ENCODE measurements at regions not wholly inside any gene's neighbourhood (a gene's known extent, or its start where the extent isn't known, plus 50 kb on each side); places are given as distances from the start of the nearest gene placed in this dataset.

DNA sequence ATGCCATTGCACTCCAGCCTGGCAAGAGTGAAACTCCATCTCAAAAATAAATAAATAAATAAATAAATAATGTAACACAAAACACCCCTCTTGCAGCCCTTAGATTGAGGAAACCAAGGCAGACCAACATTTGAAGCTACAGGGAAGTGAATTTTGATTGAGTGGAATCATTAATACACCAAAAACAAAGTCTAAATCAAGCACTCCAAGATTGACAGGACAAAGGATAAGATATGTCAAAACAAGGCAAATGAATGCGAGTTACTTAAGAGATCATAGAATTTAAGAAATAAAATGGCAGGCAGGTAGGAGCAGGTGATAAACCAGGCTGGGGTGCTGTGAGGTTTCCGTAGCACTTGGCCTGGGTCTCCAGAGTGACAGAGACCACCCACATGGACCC is 54.9 kb upstream of the RAB12 start:
- CTCF ChIA-PET = no interaction called here
- POLR2A ChIA-PET = no interaction called here
- DNase-seq (ENCODE audit: low read depth, low spot score) = no peak
- TF ChIP-seq CTCF (IDR thresholded peaks at IDR 0.05; ENCODE audit: insufficient read depth, low read length, missing control alignments) = no peak
- no peak overlapping the region for H3K4me3 ChIP-seq (ENCODE audit: low read depth, low read length)

GRCh38 chr18:8556424-8556823 is 52.8 kb upstream of the RAB12 start:
- CTCF ChIA-PET = no interaction called here
- POLR2A ChIA-PET = no interaction called here
- no peak for DNase-seq (ENCODE audit: low read depth, low spot score)
- H3K4me3 ChIP-seq (ENCODE audit: low read depth, low read length) = no peak overlapping the region
- TF ChIP-seq CTCF (IDR thresholded peaks at IDR 0.05; ENCODE audit: insufficient read depth, low read length, missing control alignments) = no peak
